GM12878 (cell line): ENCODE measurements at regions not wholly inside any gene's neighbourhood (a gene's known extent, or its start where the extent isn't known, plus 50 kb on each side); places are given as distances from the start of the nearest gene placed in this dataset.

ENCODE experiments used
- BRCA1 ChIP-seq: IDR thresholded peaks from 2 replicates; pipeline ENCODE4 v1.6.1; 2011; ENCODE audit warnings: low read depth, low read length, improper control_type of control experiment
- EP300 ChIP-seq, 2 experiments: fragments of 150-350 bp in 1 of 2; IDR thresholded peaks; 2 replicates each; pipeline ENCODE4 v1.6.1; 2011 to 2012; ENCODE audit warnings: low read depth in 2 of 2, low read length in 2 of 2, borderline replicate concordance in 1 of 2, improper control_type of control experiment in 1 of 2, inconsistent platforms in 1 of 2; ENCODE audit not compliant: control insufficient read depth in 1 of 2
- POLR2A ChIP-seq: IDR thresholded peaks from 2 replicates; pipeline ENCODE4 v1.6.1; 2011; ENCODE audit warnings: low read depth, mild to moderate bottlenecking, low read length
- RAD21 ChIP-seq: IDR thresholded peaks from 2 replicates; pipeline ENCODE4 v1.6.1; 2011; ENCODE audit warnings: mild to moderate bottlenecking, low read depth, low read length, moderate library complexity; ENCODE audit not compliant: insufficient read depth
- TF ChIP-seq, protein P1 (sequence below): fragments of 450-650 bp; IDR thresholded peaks from 2 replicates; pipeline ENCODE4 v1.6.1; 2016; ENCODE audit warnings: mild to moderate bottlenecking, moderate library complexity, borderline replicate concordance
- TF ChIP-seq, protein P2 (sequence below), 3 experiments: IDR thresholded peaks in 2 of 3; conservative IDR thresholded peaks in 1 of 3; 2 replicates each; pipeline ENCODE4 v1.5.1; 2011; ENCODE audit warnings: low read depth in 3 of 3, low read length in 3 of 3, mild to moderate bottlenecking in 3 of 3, control low read depth in 2 of 3, moderate library complexity in 2 of 3, inconsistent platforms in 1 of 3, mixed read lengths in 1 of 3; ENCODE audit not compliant: control insufficient read depth in 2 of 3, insufficient read depth in 1 of 3; ENCODE audit errors: extremely low read depth in 1 of 3

DNA sequence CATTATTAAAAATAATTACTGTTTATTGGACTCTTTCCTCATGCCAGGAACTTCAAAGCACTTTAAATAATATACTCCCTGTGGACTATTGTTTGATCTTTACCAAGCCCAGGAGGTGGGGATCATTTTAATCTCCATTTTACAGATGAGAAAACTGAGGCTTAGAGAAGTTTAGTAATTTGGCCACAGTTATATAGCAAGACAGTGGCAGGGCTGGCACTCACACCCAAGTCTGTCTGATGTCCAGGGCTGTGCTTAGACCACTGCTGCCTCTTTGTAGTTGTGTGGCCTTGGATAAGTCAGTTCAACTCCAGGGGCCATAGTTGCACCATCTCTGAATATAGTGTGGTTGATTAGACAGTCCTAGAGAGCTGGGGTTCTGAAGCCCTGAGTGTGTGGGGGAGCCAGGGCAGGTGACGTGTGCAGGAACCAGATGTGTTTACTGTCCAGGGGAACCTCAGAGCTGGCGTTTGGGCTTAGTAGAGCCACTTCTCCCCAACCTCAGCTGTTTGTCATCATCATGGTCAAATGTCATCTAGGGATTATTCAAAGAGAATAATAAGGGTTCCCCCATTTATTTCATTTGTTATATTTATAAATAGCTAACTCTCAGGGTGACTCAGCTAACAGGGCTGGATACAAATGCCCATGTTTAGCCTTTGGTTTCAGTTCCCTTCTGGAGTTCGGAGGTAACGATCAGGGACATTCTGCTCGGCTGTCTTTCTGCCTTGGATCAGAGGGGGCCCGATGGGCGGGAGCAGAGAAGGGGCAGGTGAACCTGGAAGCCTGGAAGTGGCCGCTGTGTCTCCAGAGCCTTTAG is 68.0 kb downstream of the BOLA3 start:
- TF ChIP-seq, protein P1, sequence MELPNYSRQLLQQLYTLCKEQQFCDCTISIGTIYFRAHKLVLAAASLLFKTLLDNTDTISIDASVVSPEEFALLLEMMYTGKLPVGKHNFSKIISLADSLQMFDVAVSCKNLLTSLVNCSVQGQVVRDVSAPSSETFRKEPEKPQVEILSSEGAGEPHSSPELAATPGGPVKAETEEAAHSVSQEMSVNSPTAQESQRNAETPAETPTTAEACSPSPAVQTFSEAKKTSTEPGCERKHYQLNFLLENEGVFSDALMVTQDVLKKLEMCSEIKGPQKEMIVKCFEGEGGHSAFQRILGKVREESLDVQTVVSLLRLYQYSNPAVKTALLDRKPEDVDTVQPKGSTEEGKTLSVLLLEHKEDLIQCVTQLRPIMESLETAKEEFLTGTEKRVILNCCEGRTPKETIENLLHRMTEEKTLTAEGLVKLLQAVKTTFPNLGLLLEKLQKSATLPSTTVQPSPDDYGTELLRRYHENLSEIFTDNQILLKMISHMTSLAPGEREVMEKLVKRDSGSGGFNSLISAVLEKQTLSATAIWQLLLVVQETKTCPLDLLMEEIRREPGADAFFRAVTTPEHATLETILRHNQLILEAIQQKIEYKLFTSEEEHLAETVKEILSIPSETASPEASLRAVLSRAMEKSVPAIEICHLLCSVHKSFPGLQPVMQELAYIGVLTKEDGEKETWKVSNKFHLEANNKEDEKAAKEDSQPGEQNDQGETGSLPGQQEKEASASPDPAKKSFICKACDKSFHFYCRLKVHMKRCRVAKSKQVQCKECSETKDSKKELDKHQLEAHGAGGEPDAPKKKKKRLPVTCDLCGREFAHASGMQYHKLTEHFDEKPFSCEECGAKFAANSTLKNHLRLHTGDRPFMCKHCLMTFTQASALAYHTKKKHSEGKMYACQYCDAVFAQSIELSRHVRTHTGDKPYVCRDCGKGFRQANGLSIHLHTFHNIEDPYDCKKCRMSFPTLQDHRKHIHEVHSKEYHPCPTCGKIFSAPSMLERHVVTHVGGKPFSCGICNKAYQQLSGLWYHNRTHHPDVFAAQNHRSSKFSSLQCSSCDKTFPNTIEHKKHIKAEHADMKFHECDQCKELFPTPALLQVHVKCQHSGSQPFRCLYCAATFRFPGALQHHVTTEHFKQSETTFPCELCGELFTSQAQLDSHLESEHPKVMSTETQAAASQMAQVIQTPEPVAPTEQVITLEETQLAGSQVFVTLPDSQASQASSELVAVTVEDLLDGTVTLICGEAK, result no peak
- TF ChIP-seq, protein P2, sequence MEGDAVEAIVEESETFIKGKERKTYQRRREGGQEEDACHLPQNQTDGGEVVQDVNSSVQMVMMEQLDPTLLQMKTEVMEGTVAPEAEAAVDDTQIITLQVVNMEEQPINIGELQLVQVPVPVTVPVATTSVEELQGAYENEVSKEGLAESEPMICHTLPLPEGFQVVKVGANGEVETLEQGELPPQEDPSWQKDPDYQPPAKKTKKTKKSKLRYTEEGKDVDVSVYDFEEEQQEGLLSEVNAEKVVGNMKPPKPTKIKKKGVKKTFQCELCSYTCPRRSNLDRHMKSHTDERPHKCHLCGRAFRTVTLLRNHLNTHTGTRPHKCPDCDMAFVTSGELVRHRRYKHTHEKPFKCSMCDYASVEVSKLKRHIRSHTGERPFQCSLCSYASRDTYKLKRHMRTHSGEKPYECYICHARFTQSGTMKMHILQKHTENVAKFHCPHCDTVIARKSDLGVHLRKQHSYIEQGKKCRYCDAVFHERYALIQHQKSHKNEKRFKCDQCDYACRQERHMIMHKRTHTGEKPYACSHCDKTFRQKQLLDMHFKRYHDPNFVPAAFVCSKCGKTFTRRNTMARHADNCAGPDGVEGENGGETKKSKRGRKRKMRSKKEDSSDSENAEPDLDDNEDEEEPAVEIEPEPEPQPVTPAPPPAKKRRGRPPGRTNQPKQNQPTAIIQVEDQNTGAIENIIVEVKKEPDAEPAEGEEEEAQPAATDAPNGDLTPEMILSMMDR (IDR thresholded peaks at IDR 0.05 in 2 of 3, conservative IDR thresholded peaks at IDR 0.05 in 1 of 3; ENCODE audit: control insufficient read depth in 2 of 3, extremely low read depth in 1 of 3, insufficient read depth in 1 of 3, low read depth in 3 of 3, low read length in 3 of 3), result no peak
- TF ChIP-seq POLR2A (no peak), BRCA1 (no peak), RAD21 (no peak), EP300 (IDR thresholded peaks at IDR 0.05; ENCODE audit: borderline replicate concordance in 1 of 2, control insufficient read depth in 1 of 2, low read depth in 2 of 2, low read length in 2 of 2) (peak; percentile 44 to 45; a peak in 2 of 4 replicates)
